Adrenal gland (tissue), 9 donors: ENCODE measurements at regions not wholly inside any gene's neighbourhood (a gene's known extent, or its start where the extent isn't known, plus 50 kb on each side); places are given as distances from the start of the nearest gene placed in this dataset.

ENCODE experiments used
- DNase-seq, 7 donors: peaks; one replicate each; pipeline ENCODE4 v3.0.0-alpha.2; 2019 to 2020
- H3K27ac ChIP-seq, 5 donors: fragments of 200-600 bp; sonication (generic) in 4 of 5; 1 replicate in 3 of 5; 2 replicates in 2 of 5; pipeline versions ENCODE4 v1.5.1 to v1.8.0; 2016 to 2020; ENCODE audit warnings: mild to moderate bottlenecking in 1 of 5
- H3K27me3 ChIP-seq: fragments of 200-600 bp; 2 replicates; pipeline ENCODE4 v1.8.0; 2021
- H3K36me3 ChIP-seq, 2 donors: fragments of 200-600 bp; replicated peaks in 1 of 2; 1 replicate in 1 of 2; 2 replicates in 1 of 2; pipeline versions ENCODE4 v1.5.1 to v1.8.0; 2018 to 2022
- H3K4me1 ChIP-seq, 2 donors: fragments of 200-600 bp; replicated peaks in 1 of 2; 1 replicate in 1 of 2; 2 replicates in 1 of 2; pipeline versions ENCODE4 v1.5.1 to v1.8.0; 2018 to 2021
- H3K4me3 ChIP-seq, 4 donors: fragments of 200-600 bp; sonication (generic) in 3 of 4; one replicate each; pipeline ENCODE4 v1.5.1; 2016 to 2018
- H3K9me3 ChIP-seq, 3 donors: fragments of 200-600 bp; sonication (generic) in 1 of 3; replicated peaks in 1 of 3; 1 replicate in 2 of 3; 2 replicates in 1 of 3; pipeline versions ENCODE4 v1.5.1 to v1.8.0; 2016 to 2021
- POLR2A ChIP-seq, 2 donors: fragments of 450-650 bp; IDR thresholded peaks; one replicate each; pipeline ENCODE4 v1.6.1; 2017; ENCODE audit warnings: antibody characterized with exemption in 2 of 2, mild to moderate bottlenecking in 2 of 2, moderate library complexity in 1 of 2
- WGBS, 4 donors: extraction: QIAGEN DNeasy Blood & Tissue Kit in 2 of 4; methylation state at CpG; one replicate each; pipeline versions ENCODE4 v1.1.5 to v1.1.7; 2013 to 2017; 5-methylcytosine and 5-hydroxymethylcytosine counted together
- intact Hi-C, 2 donors: fragments of 100-400 bp; cut with DNase I; formaldehyde crosslinking; loops; one replicate each; pipeline versions ENCODE4 v1.14.1 to v1.15.0; 2022 to 2023
- TF ChIP-seq, protein P1 (sequence below), 6 experiments: fragments of 450-650 bp in 4 of 6; fragments of 200-600 bp in 2 of 6; sonication (generic) in 1 of 6; IDR thresholded peaks; 1 replicate in 5 of 6; 2 replicates in 1 of 6; pipeline versions ENCODE4 v1.5.1 to v1.8.0; 2016 to 2021; ENCODE audit warnings: antibody characterized with exemption in 6 of 6, mild to moderate bottlenecking in 2 of 6, moderate library complexity in 1 of 6
- donor health status: healthy with polysubstance abuse.
- donor health status: Bipolar disorder and iron deficiency.
- donor health status: DM: yes; HTN: yes; CAD: no.
- donor health status: DM: no; HTN: no; CAD: no.
- donor health status: DM: no; HTN: no; CAD: no.

DNA sequence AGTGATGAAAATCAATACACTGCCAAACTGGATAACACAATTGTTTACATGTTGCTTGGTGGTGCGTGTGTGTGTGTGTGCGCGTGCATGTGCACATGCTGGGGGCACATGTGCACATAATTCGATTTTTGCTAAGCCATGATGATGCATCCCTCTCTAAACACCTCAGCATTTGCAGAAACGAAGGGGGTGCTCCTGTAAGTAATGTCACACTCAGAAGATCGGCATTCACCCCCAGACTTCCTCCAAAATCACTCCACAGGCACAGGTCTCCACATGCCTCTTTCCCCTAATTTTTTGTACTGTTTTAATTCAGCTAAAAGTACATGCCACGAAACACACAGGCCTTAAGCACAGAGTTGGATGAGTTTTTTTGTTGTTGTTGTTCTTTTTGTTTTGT lies 341.5 kb downstream of the SHANK2 start:
- no peak for DNase-seq
- TF ChIP-seq, protein P1, sequence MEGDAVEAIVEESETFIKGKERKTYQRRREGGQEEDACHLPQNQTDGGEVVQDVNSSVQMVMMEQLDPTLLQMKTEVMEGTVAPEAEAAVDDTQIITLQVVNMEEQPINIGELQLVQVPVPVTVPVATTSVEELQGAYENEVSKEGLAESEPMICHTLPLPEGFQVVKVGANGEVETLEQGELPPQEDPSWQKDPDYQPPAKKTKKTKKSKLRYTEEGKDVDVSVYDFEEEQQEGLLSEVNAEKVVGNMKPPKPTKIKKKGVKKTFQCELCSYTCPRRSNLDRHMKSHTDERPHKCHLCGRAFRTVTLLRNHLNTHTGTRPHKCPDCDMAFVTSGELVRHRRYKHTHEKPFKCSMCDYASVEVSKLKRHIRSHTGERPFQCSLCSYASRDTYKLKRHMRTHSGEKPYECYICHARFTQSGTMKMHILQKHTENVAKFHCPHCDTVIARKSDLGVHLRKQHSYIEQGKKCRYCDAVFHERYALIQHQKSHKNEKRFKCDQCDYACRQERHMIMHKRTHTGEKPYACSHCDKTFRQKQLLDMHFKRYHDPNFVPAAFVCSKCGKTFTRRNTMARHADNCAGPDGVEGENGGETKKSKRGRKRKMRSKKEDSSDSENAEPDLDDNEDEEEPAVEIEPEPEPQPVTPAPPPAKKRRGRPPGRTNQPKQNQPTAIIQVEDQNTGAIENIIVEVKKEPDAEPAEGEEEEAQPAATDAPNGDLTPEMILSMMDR (IDR thresholded peaks at IDR 0.05): no peak
- no peak for TF ChIP-seq POLR2A (IDR thresholded peaks at IDR 0.05)
- WGBS, 4 donors: 79 to 90% (median 82%) methylated on average over 7 of the region's 7 CpGs
- H3K27me3 ChIP-seq: no peaks in the 10 kb centered on the region
- intact Hi-C loops: no loop called here
- no peak overlapping the region for H3K27ac ChIP-seq
- H3K4me3 ChIP-seq: no peak overlapping the region
- H3K36me3 ChIP-seq: no peaks in the 10 kb centered on the region
- H3K4me1 ChIP-seq: no peaks in the 10 kb centered on the region
- no peaks in the 10 kb centered on the region for H3K9me3 ChIP-seq

DNA sequence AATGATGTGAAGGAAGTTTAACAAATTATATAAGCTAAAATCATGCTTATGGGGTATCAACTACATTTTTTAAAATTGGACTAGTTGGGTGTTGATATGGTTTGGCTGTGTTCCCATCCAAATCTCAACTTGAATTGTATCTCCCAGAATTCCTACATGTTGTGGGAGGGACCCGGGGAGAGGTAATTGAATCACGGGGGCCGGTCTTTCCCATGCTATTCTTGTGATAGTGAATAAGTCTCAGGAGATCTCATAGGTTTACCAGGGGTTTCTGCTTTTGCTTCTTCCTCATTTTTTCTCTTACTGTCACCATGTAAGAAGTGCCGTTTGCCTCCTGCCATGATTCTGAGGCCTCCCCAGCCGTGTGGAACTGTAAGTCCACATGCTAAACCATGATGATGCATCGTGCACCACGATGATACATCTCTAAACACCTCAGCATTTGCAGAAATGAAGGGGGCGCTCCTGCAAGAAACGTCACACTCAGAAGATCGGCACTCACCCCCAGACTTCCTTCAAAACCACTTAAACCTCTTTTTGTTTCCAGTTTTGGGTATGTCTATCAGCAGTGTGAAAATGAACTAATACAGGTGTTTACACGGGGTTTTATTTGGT lies 340.0 kb downstream of the SHANK2 start:
- no peak for TF ChIP-seq POLR2A (IDR thresholded peaks at IDR 0.05)
- TF ChIP-seq, protein P1 (IDR thresholded peaks at IDR 0.05): no peak
- no peak overlapping the region for H3K27ac ChIP-seq
- H3K4me3 ChIP-seq: no peak overlapping the region
- intact Hi-C loops: no loop called here
- H3K4me1 ChIP-seq: no peaks in the 10 kb centered on the region
- no peaks in the 10 kb centered on the region for H3K36me3 ChIP-seq
- 55 to 75% (median 71%) methylated on average over 11 of the region's 11 CpGs for WGBS, 4 donors
- no peaks in the 10 kb centered on the region for H3K27me3 ChIP-seq
- no peaks in the 10 kb centered on the region for H3K9me3 ChIP-seq
- DNase-seq: no peak

DNA sequence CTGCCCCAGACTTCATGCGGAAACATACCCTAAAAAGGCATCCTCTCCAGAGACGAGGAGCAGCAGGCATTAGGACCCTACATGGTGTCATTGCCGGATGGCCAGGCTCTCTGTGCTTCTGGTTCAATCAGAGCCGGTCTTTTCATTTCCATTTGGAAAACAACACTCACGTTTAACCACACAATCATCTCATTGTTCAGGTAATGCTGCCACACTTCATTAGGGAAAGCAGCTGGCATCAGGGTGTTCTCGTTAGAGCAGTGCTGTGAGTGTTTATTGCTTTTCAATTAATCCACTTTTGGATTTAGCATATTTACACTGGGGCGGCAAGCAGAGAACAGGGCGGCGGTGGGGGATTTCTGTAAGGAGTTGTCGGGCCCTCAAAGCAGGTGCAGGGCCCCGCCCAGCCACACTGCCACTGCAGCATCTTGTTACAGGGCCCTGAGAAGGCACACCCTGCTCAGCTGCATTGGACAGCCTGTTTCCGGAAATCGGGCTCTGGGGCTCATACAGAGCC lies 338.6 kb downstream of the SHANK2 start:
- no peak overlapping the region for H3K27ac ChIP-seq
- WGBS, 4 donors: 63 to 74% (median 68%) methylated on average over 8 to 13 of the region's 13 CpGs
- H3K4me1 ChIP-seq: no peaks in the 10 kb centered on the region
- no peak overlapping the region for H3K4me3 ChIP-seq
- intact Hi-C loops: no loop called here
- TF ChIP-seq, protein P1 (IDR thresholded peaks at IDR 0.05): no peak
- no peak for TF ChIP-seq POLR2A (IDR thresholded peaks at IDR 0.05)
- DNase-seq: no peak
- no peaks in the 10 kb centered on the region for H3K9me3 ChIP-seq
- no peaks in the 10 kb centered on the region for H3K36me3 ChIP-seq
- H3K27me3 ChIP-seq: no peaks in the 10 kb centered on the region

DNA sequence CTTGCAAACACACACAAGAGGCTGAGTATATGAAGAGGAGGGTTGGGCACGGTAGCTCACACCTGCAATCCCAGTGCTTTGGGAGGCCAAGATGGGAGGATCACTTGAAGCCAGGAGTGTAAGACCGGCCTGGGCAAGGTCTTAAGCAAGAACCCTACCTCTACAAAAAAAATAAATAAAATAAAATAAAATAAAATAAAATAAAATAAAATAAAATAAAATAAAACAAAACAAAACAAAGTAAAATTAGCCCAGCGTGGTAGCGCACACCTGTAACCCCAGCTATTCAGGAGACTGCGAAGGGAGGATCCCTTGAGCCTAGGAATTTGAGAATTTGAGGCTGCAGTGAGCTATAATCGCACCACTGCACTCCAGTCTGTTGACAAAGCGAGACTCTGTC lies 337.9 kb downstream of the SHANK2 start:
- no peaks in the 10 kb centered on the region for H3K36me3 ChIP-seq
- no peak overlapping the region for H3K4me3 ChIP-seq
- intact Hi-C loops: no loop called here
- TF ChIP-seq POLR2A (IDR thresholded peaks at IDR 0.05): no peak
- TF ChIP-seq, protein P1 (IDR thresholded peaks at IDR 0.05): no peak
- no peak overlapping the region for H3K27ac ChIP-seq
- no peaks in the 10 kb centered on the region for H3K9me3 ChIP-seq
- DNase-seq: no peak
- WGBS, 4 donors: 91 to 95% (median 95%) methylated on average over 7 of the region's 7 CpGs
- no peaks in the 10 kb centered on the region for H3K27me3 ChIP-seq
- no peaks in the 10 kb centered on the region for H3K4me1 ChIP-seq
